PFSK-1 (cell line): ENCODE measurements at regions not wholly inside any gene's neighbourhood (a gene's known extent, or its start where the extent isn't known, plus 50 kb on each side); places are given as distances from the start of the nearest gene placed in this dataset.

Experiments used
- POLR2AphosphoS5 ChIP-seq: IDR thresholded peaks from 2 replicates; pipeline ENCODE4 v1.6.1; 2012; ENCODE audit warnings: low read depth, mild to moderate bottlenecking, control low read depth, low read length, moderate library complexity
- REST ChIP-seq, 2 experiments: IDR thresholded peaks; 2 replicates each; pipeline versions ENCODE4 v1.6.1 to v1.8.0; 2011 to 2012; ENCODE audit warnings: low read depth in 2 of 2, low read length in 2 of 2, control low read depth in 1 of 2, inconsistent platforms in 1 of 2, mild to moderate bottlenecking in 1 of 2, moderate library complexity in 1 of 2; ENCODE audit not compliant: insufficient read depth in 1 of 2
- SIN3A ChIP-seq: IDR thresholded peaks from 2 replicates; pipeline ENCODE4 v1.6.1; 2012; ENCODE audit warnings: mild to moderate bottlenecking, low read length, moderate library complexity, borderline replicate concordance; ENCODE audit not compliant: insufficient read depth
- TAF1 ChIP-seq: IDR thresholded peaks from 2 replicates; pipeline ENCODE4 v1.6.1; 2012; ENCODE audit warnings: low read length, control low read depth, borderline replicate concordance; ENCODE audit not compliant: insufficient read depth

GRCh38 chr14:58809520-58809919 is 171.8 kb downstream of the DACT1 start:
- TF ChIP-seq SIN3A: no peak
- TF ChIP-seq TAF1: no peak
- no peak for TF ChIP-seq POLR2AphosphoS5
- no peak for TF ChIP-seq REST (IDR thresholded peaks at IDR 0.05; ENCODE audit: insufficient read depth in 1 of 2, low read depth in 2 of 2, low read length in 2 of 2)
